ENCODE measurements at regions not wholly inside any gene's neighbourhood (a gene's known extent, or its start where the extent isn't known, plus 50 kb on each side); places are given as distances from the start of the nearest gene placed in this dataset.

DNA sequence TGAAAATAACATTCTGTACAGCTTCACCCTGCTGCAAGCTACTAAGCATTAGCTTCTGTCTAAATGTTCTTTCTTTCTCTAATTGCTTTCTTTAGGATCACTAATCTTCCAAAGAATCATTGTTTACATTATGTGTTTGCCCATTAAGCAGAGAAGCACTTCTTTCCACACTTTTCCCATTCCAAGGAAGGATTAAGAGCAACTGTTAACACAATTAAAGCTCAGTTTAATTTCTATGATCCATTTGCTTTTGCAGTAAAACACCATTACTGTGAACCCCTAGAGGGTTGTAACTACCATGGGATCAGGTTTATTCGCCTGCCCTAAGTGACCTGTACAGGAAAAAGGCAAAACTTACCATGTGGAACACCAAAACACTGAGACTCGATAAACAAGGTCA lies 125.8 kb upstream of the ZNF385D start:
- Mint-ChIP-seq H3K4me3 (no peak overlapping the region), H3K27me3 (no peaks in the 10 kb centered on the region), H3K9me3 (peaks cover 19% of the 10 kb centered on the region), H3K36me3 (ENCODE audit: low read depth) (no peaks in the 10 kb centered on the region), H3K27ac (no peak overlapping the region), H3K4me1 (ENCODE audit: low read depth) (no peaks in the 10 kb centered on the region)
- ATAC-seq (ENCODE audit: poor library complexity) (no peak), DNase-seq (no peak)
- no peaks in the 10 kb centered on the region for H3K36me3 ChIP-seq (ENCODE audit: insufficient read depth, low read length)
- H3K4me1 ChIP-seq (ENCODE audit: insufficient read depth, low read length), result no peaks in the 10 kb centered on the region
- no peak overlapping the region for H3K4me3 ChIP-seq (ENCODE audit: low read length)
- ChIA-PET POLR2A (no interaction called here), CTCF (no interaction called here)
- intact Hi-C loops (cut with DNase I, micrococcal nuclease), result no loop called here
- H3K27me3 ChIP-seq (ENCODE audit: control insufficient read depth in 1 of 2, insufficient read depth in 2 of 2, low read length in 2 of 2), result no peaks in the 10 kb centered on the region
- TF ChIP-seq, protein P1, sequence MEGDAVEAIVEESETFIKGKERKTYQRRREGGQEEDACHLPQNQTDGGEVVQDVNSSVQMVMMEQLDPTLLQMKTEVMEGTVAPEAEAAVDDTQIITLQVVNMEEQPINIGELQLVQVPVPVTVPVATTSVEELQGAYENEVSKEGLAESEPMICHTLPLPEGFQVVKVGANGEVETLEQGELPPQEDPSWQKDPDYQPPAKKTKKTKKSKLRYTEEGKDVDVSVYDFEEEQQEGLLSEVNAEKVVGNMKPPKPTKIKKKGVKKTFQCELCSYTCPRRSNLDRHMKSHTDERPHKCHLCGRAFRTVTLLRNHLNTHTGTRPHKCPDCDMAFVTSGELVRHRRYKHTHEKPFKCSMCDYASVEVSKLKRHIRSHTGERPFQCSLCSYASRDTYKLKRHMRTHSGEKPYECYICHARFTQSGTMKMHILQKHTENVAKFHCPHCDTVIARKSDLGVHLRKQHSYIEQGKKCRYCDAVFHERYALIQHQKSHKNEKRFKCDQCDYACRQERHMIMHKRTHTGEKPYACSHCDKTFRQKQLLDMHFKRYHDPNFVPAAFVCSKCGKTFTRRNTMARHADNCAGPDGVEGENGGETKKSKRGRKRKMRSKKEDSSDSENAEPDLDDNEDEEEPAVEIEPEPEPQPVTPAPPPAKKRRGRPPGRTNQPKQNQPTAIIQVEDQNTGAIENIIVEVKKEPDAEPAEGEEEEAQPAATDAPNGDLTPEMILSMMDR (IDR thresholded peaks at IDR 0.05), result no peak
- peaks cover 0 to 4% of the 10 kb centered on the region in 2 experiments for H3K9me3 ChIP-seq (ENCODE audit: control insufficient read depth in 1 of 2, insufficient read depth in 1 of 2, low read length in 2 of 2)
- H3K27ac ChIP-seq (ENCODE audit: low read depth in 1 of 2, low read length in 2 of 2), result no peak overlapping the region

DNA sequence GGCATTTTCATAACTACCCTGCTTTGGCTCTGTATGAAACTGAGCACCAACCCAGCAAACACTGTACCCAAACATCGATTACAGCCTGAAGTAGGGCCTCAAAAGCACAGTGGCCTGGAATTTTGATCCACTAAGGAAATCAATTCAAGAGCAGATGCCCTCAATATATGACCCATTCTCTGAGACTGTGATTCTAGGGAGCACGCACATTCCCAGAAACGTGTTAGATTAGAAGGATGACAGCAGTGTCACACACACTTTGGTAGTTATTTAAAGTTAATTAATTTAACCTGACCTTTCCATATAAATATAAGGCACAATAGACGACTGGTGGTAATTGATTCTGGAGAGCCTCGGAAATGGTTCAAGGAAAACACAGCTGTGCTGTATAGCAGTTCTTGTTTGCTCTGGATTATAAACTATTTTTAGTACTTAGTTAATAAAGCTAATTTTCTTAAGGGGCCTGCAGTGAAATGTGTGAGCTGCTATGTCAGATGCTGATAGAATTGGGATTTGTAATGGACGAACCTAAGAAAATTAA lies 126.3 kb upstream of the ZNF385D start:
- DNase-seq (no peak), ATAC-seq (ENCODE audit: poor library complexity) (no peak)
- Mint-ChIP-seq H3K4me3 (no peak overlapping the region), H3K27ac (no peak overlapping the region), H3K9me3 (peaks cover 19% of the 10 kb centered on the region), H3K36me3 (ENCODE audit: low read depth) (no peaks in the 10 kb centered on the region), H3K27me3 (no peaks in the 10 kb centered on the region), H3K4me1 (ENCODE audit: low read depth) (no peaks in the 10 kb centered on the region)
- intact Hi-C loops (cut with DNase I, micrococcal nuclease), result no loop called here
- no peaks in the 10 kb centered on the region for H3K4me1 ChIP-seq (ENCODE audit: insufficient read depth, low read length)
- no peaks in the 10 kb centered on the region for H3K27me3 ChIP-seq (ENCODE audit: control insufficient read depth in 1 of 2, insufficient read depth in 2 of 2, low read length in 2 of 2)
- H3K36me3 ChIP-seq (ENCODE audit: insufficient read depth, low read length), result no peaks in the 10 kb centered on the region
- TF ChIP-seq, protein P1 (IDR thresholded peaks at IDR 0.05), result no peak
- no peak overlapping the region for H3K4me3 ChIP-seq (ENCODE audit: low read length)
- peaks cover 0 to 4% of the 10 kb centered on the region in 2 experiments for H3K9me3 ChIP-seq (ENCODE audit: control insufficient read depth in 1 of 2, insufficient read depth in 1 of 2, low read length in 2 of 2)
- ChIA-PET CTCF (no interaction called here), POLR2A (no interaction called here)
- H3K27ac ChIP-seq (ENCODE audit: low read depth in 1 of 2, low read length in 2 of 2), result no peak overlapping the region

DNA sequence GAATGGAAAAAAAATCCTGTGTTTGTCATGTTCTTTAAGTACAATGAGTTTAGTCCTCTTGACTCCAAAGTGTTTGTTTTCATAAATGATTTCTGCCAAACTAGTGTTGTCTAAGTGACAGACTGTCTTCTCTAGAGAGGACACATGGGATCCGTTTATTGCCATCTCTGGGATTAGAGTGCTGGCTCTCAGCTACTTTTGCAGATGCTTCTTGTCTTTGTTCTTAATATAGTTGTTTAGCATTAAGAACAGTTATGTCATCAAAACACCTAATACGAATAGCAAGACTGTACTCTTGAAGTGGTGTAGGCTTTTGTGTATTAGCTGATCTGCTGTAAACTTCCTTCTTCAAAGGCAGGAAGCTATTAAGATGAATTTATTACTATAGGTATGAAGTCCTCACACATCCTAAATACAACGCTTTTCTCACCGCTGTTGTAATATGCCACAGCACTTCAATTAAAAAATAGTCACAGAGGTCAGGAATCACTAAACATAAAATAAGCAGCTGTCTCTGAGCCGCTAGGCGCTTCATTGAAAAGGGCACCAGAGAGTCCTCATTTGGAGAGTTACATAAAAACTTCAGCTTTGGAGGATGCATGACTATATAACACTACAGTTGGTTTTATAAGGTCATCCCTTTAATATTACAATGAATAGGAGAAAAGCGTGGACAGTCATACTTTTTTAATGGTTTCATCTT lies 128.3 kb upstream of the ZNF385D start:
- POLR2A ChIA-PET, result no interaction called here
- peaks cover 0 to 4% of the 10 kb centered on the region in 2 experiments for H3K9me3 ChIP-seq (ENCODE audit: control insufficient read depth in 1 of 2, insufficient read depth in 1 of 2, low read length in 2 of 2)
- Mint-ChIP-seq H3K36me3 (ENCODE audit: low read depth) (no peaks in the 10 kb centered on the region), H3K9me3 (peaks cover 15% of the 10 kb centered on the region), H3K27ac (no peak overlapping the region), H3K4me3 (no peak overlapping the region), H3K4me1 (ENCODE audit: low read depth) (no peaks in the 10 kb centered on the region), H3K27me3 (no peaks in the 10 kb centered on the region)
- H3K27ac ChIP-seq (ENCODE audit: low read depth in 1 of 2, low read length in 2 of 2), result no peak overlapping the region
- intact Hi-C loops (cut with DNase I, micrococcal nuclease), result no loop called here
- no peak overlapping the region for H3K4me3 ChIP-seq (ENCODE audit: low read length)
- ATAC-seq (ENCODE audit: poor library complexity), result no peak
- no peak for DNase-seq
- TF ChIP-seq, protein P1 (IDR thresholded peaks at IDR 0.05), result no peak
- CTCF ChIA-PET, result no interaction called here
- no peaks in the 10 kb centered on the region for H3K36me3 ChIP-seq (ENCODE audit: insufficient read depth, low read length)
- no peaks in the 10 kb centered on the region for H3K4me1 ChIP-seq (ENCODE audit: insufficient read depth, low read length)
- H3K27me3 ChIP-seq (ENCODE audit: control insufficient read depth in 1 of 2, insufficient read depth in 2 of 2, low read length in 2 of 2), result no peaks in the 10 kb centered on the region

Data from CD4-positive, alpha-beta T cell (primary cell).